ENCODE measurements at regions not wholly inside any gene's neighbourhood (a gene's known extent, or its start where the extent isn't known, plus 50 kb on each side); places are given as distances from the start of the nearest gene placed in this dataset.

- H3K4me1 Mint-ChIP-seq: no peaks in the 10 kb centered on the region
- Histone ChIP-seq H3K9me3 (ENCODE audit: control insufficient read depth in 2 of 3, low read length in 3 of 3) (no peaks in the 10 kb centered on the region), H3K4me3 (ENCODE audit: low read length) (no peak overlapping the region), H3K27ac (ENCODE audit: low read depth, low read length) (no peak overlapping the region), H3K4me1 (ENCODE audit: control insufficient read depth in 2 of 2, insufficient read depth in 2 of 2, low read length in 2 of 2) (no peaks in the 10 kb centered on the region), H3K36me3 (ENCODE audit: control insufficient read depth in 2 of 3, insufficient read depth in 3 of 3, low read length in 3 of 3) (no peaks in the 10 kb centered on the region), H3K27me3 (ENCODE audit: control insufficient read depth in 2 of 2, insufficient read depth in 2 of 2, low read length in 2 of 2) (no peaks in the 10 kb centered on the region)
- H3K27ac Mint-ChIP-seq: no peak overlapping the region
- CTCF ChIA-PET: no interaction called here
- intact Hi-C loops (cut with micrococcal nuclease): no loop called here
- no peaks in the 10 kb centered on the region for H3K36me3 Mint-ChIP-seq
- POLR2A ChIA-PET: no interaction called here
- H3K4me3 Mint-ChIP-seq: no peak overlapping the region
- no peak for DNase-seq
- no peak for ATAC-seq
- H3K27me3 Mint-ChIP-seq: no peaks in the 10 kb centered on the region
- H3K9me3 Mint-ChIP-seq: peaks cover 0 to 18% (median 0%) of the 10 kb centered on the region in 11 donors
Measured at GRCh38 chr13:70363991-70364390, 255.7 kb upstream of the KLHL1 start.

- Mint-ChIP-seq H3K4me3 (no peak overlapping the region), H3K27ac (no peak overlapping the region), H3K36me3 (no peaks in the 10 kb centered on the region), H3K4me1 (no peaks in the 10 kb centered on the region), H3K27me3 (no peaks in the 10 kb centered on the region), H3K9me3 (peaks cover 0 to 16% (median 0%) of the 10 kb centered on the region in 11 donors)
- intact Hi-C loops (cut with micrococcal nuclease): no loop called here
- ChIA-PET POLR2A (no interaction called here), CTCF (no interaction called here)
- Histone ChIP-seq H3K4me1 (ENCODE audit: control insufficient read depth in 2 of 2, insufficient read depth in 2 of 2, low read length in 2 of 2) (no peaks in the 10 kb centered on the region), H3K4me3 (ENCODE audit: low read length) (no peak overlapping the region), H3K27ac (ENCODE audit: low read depth, low read length) (no peak overlapping the region), H3K27me3 (ENCODE audit: control insufficient read depth in 2 of 2, insufficient read depth in 2 of 2, low read length in 2 of 2) (no peaks in the 10 kb centered on the region), H3K36me3 (ENCODE audit: control insufficient read depth in 2 of 3, insufficient read depth in 3 of 3, low read length in 3 of 3) (no peaks in the 10 kb centered on the region), H3K9me3 (ENCODE audit: control insufficient read depth in 2 of 3, low read length in 3 of 3) (no peaks in the 10 kb centered on the region)
- ATAC-seq (no peak), DNase-seq (no peak)
Measured at GRCh38 chr13:70362820-70363570, 254.7 kb upstream of the KLHL1 start.

- no peak overlapping the region for H3K27ac ChIP-seq (ENCODE audit: low read depth, low read length)
- Mint-ChIP-seq H3K27ac (no peak overlapping the region), H3K27me3 (no peaks in the 10 kb centered on the region), H3K4me1 (no peaks in the 10 kb centered on the region), H3K36me3 (no peaks in the 10 kb centered on the region), H3K9me3 (peaks cover 0 to 8% (median 3%) of the 10 kb centered on the region in 11 donors), H3K4me3 (no peak overlapping the region)
- no peaks in the 10 kb centered on the region for H3K36me3 ChIP-seq (ENCODE audit: control insufficient read depth in 2 of 3, insufficient read depth in 3 of 3, low read length in 3 of 3)
- no peaks in the 10 kb centered on the region for H3K27me3 ChIP-seq (ENCODE audit: control insufficient read depth in 2 of 2, insufficient read depth in 2 of 2, low read length in 2 of 2)
- intact Hi-C loops (cut with micrococcal nuclease): no loop called here
- no peaks in the 10 kb centered on the region for H3K9me3 ChIP-seq (ENCODE audit: control insufficient read depth in 2 of 3, low read length in 3 of 3)
- H3K4me3 ChIP-seq (ENCODE audit: low read length): no peak overlapping the region
- no peaks in the 10 kb centered on the region for H3K4me1 ChIP-seq (ENCODE audit: control insufficient read depth in 2 of 2, insufficient read depth in 2 of 2, low read length in 2 of 2)
- ChIA-PET POLR2A (no interaction called here), CTCF (no interaction called here)
- no peak for ATAC-seq
- DNase-seq: no peak
Measured at GRCh38 chr13:70357031-70357430, 248.8 kb upstream of the KLHL1 start.

GRCh38 chr13:70353096-70353495, 244.8 kb upstream of the KLHL1 start:
- H3K4me3 ChIP-seq (ENCODE audit: low read length): no peak overlapping the region
- H3K9me3 ChIP-seq (ENCODE audit: control insufficient read depth in 2 of 3, low read length in 3 of 3): no peaks in the 10 kb centered on the region
- no peaks in the 10 kb centered on the region for H3K4me1 Mint-ChIP-seq
- no peaks in the 10 kb centered on the region for H3K4me1 ChIP-seq (ENCODE audit: control insufficient read depth in 2 of 2, insufficient read depth in 2 of 2, low read length in 2 of 2)
- POLR2A ChIA-PET: no interaction called here
- no peak for ATAC-seq
- H3K9me3 Mint-ChIP-seq: peaks cover 0 to 14% (median 5%) of the 10 kb centered on the region in 11 donors
- H3K36me3 ChIP-seq (ENCODE audit: control insufficient read depth in 2 of 3, insufficient read depth in 3 of 3, low read length in 3 of 3): no peaks in the 10 kb centered on the region
- H3K27ac ChIP-seq (ENCODE audit: low read depth, low read length): no peak overlapping the region
- H3K4me3 Mint-ChIP-seq: no peak overlapping the region
- CTCF ChIA-PET: no interaction called here
- H3K36me3 Mint-ChIP-seq: no peaks in the 10 kb centered on the region
- H3K27ac Mint-ChIP-seq: no peak overlapping the region
- intact Hi-C loops (cut with micrococcal nuclease): no loop called here
- DNase-seq: no peak
- H3K27me3 ChIP-seq (ENCODE audit: control insufficient read depth in 2 of 2, insufficient read depth in 2 of 2, low read length in 2 of 2): no peaks in the 10 kb centered on the region
- no peaks in the 10 kb centered on the region for H3K27me3 Mint-ChIP-seq

GRCh38 chr13:70347947-70348620, 239.8 kb upstream of the KLHL1 start:
- Mint-ChIP-seq H3K36me3 (no peaks in the 10 kb centered on the region), H3K27ac (no peak overlapping the region), H3K4me3 (no peak overlapping the region), H3K27me3 (no peaks in the 10 kb centered on the region), H3K4me1 (no peaks in the 10 kb centered on the region), H3K9me3 (peaks cover 0 to 16% (median 4%) of the 10 kb centered on the region in 11 donors)
- POLR2A ChIA-PET: no interaction called here
- DNase-seq: no peak
- intact Hi-C loops (cut with micrococcal nuclease): no loop called here
- CTCF ChIA-PET: no interaction called here
- H3K27ac ChIP-seq (ENCODE audit: low read depth, low read length): no peak overlapping the region
- no peaks in the 10 kb centered on the region for H3K27me3 ChIP-seq (ENCODE audit: control insufficient read depth in 2 of 2, insufficient read depth in 2 of 2, low read length in 2 of 2)
- no peaks in the 10 kb centered on the region for H3K9me3 ChIP-seq (ENCODE audit: control insufficient read depth in 2 of 3, low read length in 3 of 3)
- H3K4me3 ChIP-seq (ENCODE audit: low read length): no peak overlapping the region
- H3K36me3 ChIP-seq (ENCODE audit: control insufficient read depth in 2 of 3, insufficient read depth in 3 of 3, low read length in 3 of 3): no peaks in the 10 kb centered on the region
- H3K4me1 ChIP-seq (ENCODE audit: control insufficient read depth in 2 of 2, insufficient read depth in 2 of 2, low read length in 2 of 2): no peaks in the 10 kb centered on the region
- ATAC-seq: no peak

- no peak overlapping the region for H3K27ac ChIP-seq (ENCODE audit: low read depth, low read length)
- DNase-seq: no peak
- Mint-ChIP-seq H3K9me3 (peaks cover 0 to 20% (median 2%) of the 10 kb centered on the region in 11 donors), H3K4me3 (no peak overlapping the region), H3K27me3 (no peaks in the 10 kb centered on the region), H3K36me3 (no peaks in the 10 kb centered on the region), H3K4me1 (no peaks in the 10 kb centered on the region), H3K27ac (no peak overlapping the region)
- ChIA-PET POLR2A (no interaction called here), CTCF (no interaction called here)
- no peaks in the 10 kb centered on the region for H3K4me1 ChIP-seq (ENCODE audit: control insufficient read depth in 2 of 2, insufficient read depth in 2 of 2, low read length in 2 of 2)
- H3K4me3 ChIP-seq (ENCODE audit: low read length): no peak overlapping the region
- H3K36me3 ChIP-seq (ENCODE audit: control insufficient read depth in 2 of 3, insufficient read depth in 3 of 3, low read length in 3 of 3): no peaks in the 10 kb centered on the region
- H3K27me3 ChIP-seq (ENCODE audit: control insufficient read depth in 2 of 2, insufficient read depth in 2 of 2, low read length in 2 of 2): no peaks in the 10 kb centered on the region
- no peak for ATAC-seq
- H3K9me3 ChIP-seq (ENCODE audit: control insufficient read depth in 2 of 3, low read length in 3 of 3): no peaks in the 10 kb centered on the region
- intact Hi-C loops (cut with micrococcal nuclease): no loop called here
Measured at GRCh38 chr13:70339738-70340137, 231.5 kb upstream of the KLHL1 start.

- ChIA-PET POLR2A (no interaction called here), CTCF (no interaction called here)
- Mint-ChIP-seq H3K36me3 (no peaks in the 10 kb centered on the region), H3K4me1 (no peaks in the 10 kb centered on the region), H3K4me3 (no peak overlapping the region), H3K27me3 (no peaks in the 10 kb centered on the region), H3K9me3 (peaks cover 0 to 20% (median 2%) of the 10 kb centered on the region in 11 donors), H3K27ac (no peak overlapping the region)
- H3K27ac ChIP-seq (ENCODE audit: low read depth, low read length): no peak overlapping the region
- intact Hi-C loops (cut with micrococcal nuclease): no loop called here
- ATAC-seq: no peak
- no peak overlapping the region for H3K4me3 ChIP-seq (ENCODE audit: low read length)
- no peaks in the 10 kb centered on the region for H3K27me3 ChIP-seq (ENCODE audit: control insufficient read depth in 2 of 2, insufficient read depth in 2 of 2, low read length in 2 of 2)
- no peak for DNase-seq
- H3K9me3 ChIP-seq (ENCODE audit: control insufficient read depth in 2 of 3, low read length in 3 of 3): no peaks in the 10 kb centered on the region
- H3K4me1 ChIP-seq (ENCODE audit: control insufficient read depth in 2 of 2, insufficient read depth in 2 of 2, low read length in 2 of 2): no peaks in the 10 kb centered on the region
- H3K36me3 ChIP-seq (ENCODE audit: control insufficient read depth in 2 of 3, insufficient read depth in 3 of 3, low read length in 3 of 3): no peaks in the 10 kb centered on the region
Measured at GRCh38 chr13:70338609-70339008, 230.4 kb upstream of the KLHL1 start.

All from naive thymus-derived CD4-positive, alpha-beta T cell (primary cell).